Activated naive CD4-positive, alpha-beta T cell treated with anti-CD3 and anti-CD28 coated beads, Interleukin-2, amount 50 U/mL, for 72 hours (primary cell): ENCODE measurements at regions not wholly inside any gene's neighbourhood (a gene's known extent, or its start where the extent isn't known, plus 50 kb on each side); places are given as distances from the start of the nearest gene placed in this dataset.

ENCODE experiments used
- ATAC-seq, 2 donors: fragments of 150-1000 bp; cut with Tn5 transposase; 2 replicates each; pipeline ENCODE4 v1.10.0; 2021; ENCODE audit warnings: mild to moderate bottlenecking in 2 of 2, moderate library complexity in 2 of 2
- DNase-seq, 2 donors: peaks; one replicate each; pipeline ENCODE4 v3.0.0; 2021 to 2022; ENCODE audit warnings: low spot score in 2 of 2
- H3K27ac Mint-ChIP-seq, 2 donors: one replicate each; pipeline ENCODE4 v1.8.0; 2022; ENCODE audit warnings: mild to moderate bottlenecking in 2 of 2, mixed read lengths in 2 of 2
- H3K36me3 Mint-ChIP-seq, 2 donors: one replicate each; pipeline ENCODE4 v1.8.0; 2022; ENCODE audit warnings: mixed read lengths in 2 of 2
- H3K9me3 Mint-ChIP-seq, 2 donors: one replicate each; pipeline ENCODE4 v1.8.0; 2022; ENCODE audit warnings: mixed read lengths in 2 of 2

- no peak for ATAC-seq
- H3K27ac Mint-ChIP-seq = no peak overlapping the region
These were observed 405.8 kb upstream of the ADGRL3 start for GRCh38 chr4:60794372-60794771.

GRCh38 chr4:60799214-60799613 lies 400.9 kb upstream of the ADGRL3 start:
- H3K36me3 Mint-ChIP-seq = no peaks in the 10 kb centered on the region
- ATAC-seq = no peak

More at GRCh38 chr4:60794372-60794771, 405.8 kb upstream of the ADGRL3 start:
- H3K9me3 Mint-ChIP-seq = peaks cover 13 to 16% of the 10 kb centered on the region in 2 donors
- DNase-seq = no peak
- H3K36me3 Mint-ChIP-seq = no peaks in the 10 kb centered on the region

GRCh38 chr4:60800701-60801100 lies 399.4 kb upstream of the ADGRL3 start:
- Mint-ChIP-seq H3K36me3 (no peaks in the 10 kb centered on the region), H3K9me3 (peaks cover 15 to 19% of the 10 kb centered on the region in 2 donors), H3K27ac (no peak overlapping the region)
- ATAC-seq = no peak
- no peak for DNase-seq

More at GRCh38 chr4:60799214-60799613, 400.9 kb upstream of the ADGRL3 start:
- H3K9me3 Mint-ChIP-seq = peaks cover 12 to 15% of the 10 kb centered on the region in 2 donors
- no peak for DNase-seq
- no peak overlapping the region for H3K27ac Mint-ChIP-seq

GRCh38 chr4:60805500-60806313 lies 394.4 kb upstream of the ADGRL3 start:
- no peak for DNase-seq
- H3K27ac Mint-ChIP-seq = no peak overlapping the region
- H3K9me3 Mint-ChIP-seq = peaks cover 21 to 25% of the 10 kb centered on the region in 2 donors

GRCh38 chr4:60808726-60809485 lies 391.2 kb upstream of the ADGRL3 start:
- H3K36me3 Mint-ChIP-seq = no peaks in the 10 kb centered on the region
- H3K27ac Mint-ChIP-seq = no peak overlapping the region
- ATAC-seq = no peak
- DNase-seq = no peak
- peaks cover 21 to 26% of the 10 kb centered on the region in 2 donors for H3K9me3 Mint-ChIP-seq

More at GRCh38 chr4:60805500-60806313, 394.4 kb upstream of the ADGRL3 start:
- H3K36me3 Mint-ChIP-seq = no peaks in the 10 kb centered on the region
- ATAC-seq = no peak

- Mint-ChIP-seq H3K9me3 (peaks cover 21 to 27% of the 10 kb centered on the region in 2 donors), H3K27ac (no peak overlapping the region), H3K36me3 (no peaks in the 10 kb centered on the region)
- ATAC-seq = no peak
- no peak for DNase-seq
These were observed 390.7 kb upstream of the ADGRL3 start for GRCh38 chr4:60809486-60809800.

- DNase-seq = no peak
- no peak for ATAC-seq
- peaks cover 13 to 30% of the 10 kb centered on the region in 2 donors for H3K9me3 Mint-ChIP-seq
- H3K36me3 Mint-ChIP-seq = peaks cover 0 to 8% of the 10 kb centered on the region in 2 donors
- H3K27ac Mint-ChIP-seq = no peak overlapping the region
These were observed 387.3 kb upstream of the ADGRL3 start for GRCh38 chr4:60812811-60813210.

GRCh38 chr4:60814549-60814948 lies 385.6 kb upstream of the ADGRL3 start:
- peaks cover 0 to 8% of the 10 kb centered on the region in 2 donors for H3K36me3 Mint-ChIP-seq
- ATAC-seq (no peak), DNase-seq (no peak)
- no peak overlapping the region for H3K27ac Mint-ChIP-seq
- H3K9me3 Mint-ChIP-seq = peaks cover 26 to 34% of the 10 kb centered on the region in 2 donors

- DNase-seq = no peak
- no peak for ATAC-seq
- Mint-ChIP-seq H3K27ac (no peak overlapping the region), H3K36me3 (peaks cover 0 to 8% of the 10 kb centered on the region in 2 donors), H3K9me3 (peaks cover 25 to 37% of the 10 kb centered on the region in 2 donors)
These were observed 382.5 kb upstream of the ADGRL3 start for GRCh38 chr4:60817609-60818008.

GRCh38 chr4:60822986-60823385 lies 377.1 kb upstream of the ADGRL3 start:
- DNase-seq (no peak), ATAC-seq (no peak)
- H3K36me3 Mint-ChIP-seq = no peaks in the 10 kb centered on the region
- H3K27ac Mint-ChIP-seq = no peak overlapping the region
- H3K9me3 Mint-ChIP-seq = peaks cover 12 to 23% of the 10 kb centered on the region in 2 donors

- H3K36me3 Mint-ChIP-seq = no peaks in the 10 kb centered on the region
- no peak overlapping the region for H3K27ac Mint-ChIP-seq
- ATAC-seq = no peak
- no peak for DNase-seq
- peaks cover 12 to 20% of the 10 kb centered on the region in 2 donors for H3K9me3 Mint-ChIP-seq
These were observed 360.1 kb upstream of the ADGRL3 start for GRCh38 chr4:60840020-60840419.

- no peak for DNase-seq
- no peak for ATAC-seq
- H3K27ac Mint-ChIP-seq = no peak overlapping the region
- H3K36me3 Mint-ChIP-seq = peaks cover 0 to 1% of the 10 kb centered on the region in 2 donors
- peaks cover 10 to 21% of the 10 kb centered on the region in 2 donors for H3K9me3 Mint-ChIP-seq
These were observed 353.4 kb upstream of the ADGRL3 start for GRCh38 chr4:60846678-60847077.

- Mint-ChIP-seq H3K36me3 (peaks cover 0 to 4% of the 10 kb centered on the region in 2 donors), H3K9me3 (peaks cover 18 to 25% of the 10 kb centered on the region in 2 donors), H3K27ac (no peak overlapping the region)
- ATAC-seq (no peak), DNase-seq (no peak)
These were observed 352.5 kb upstream of the ADGRL3 start for GRCh38 chr4:60847614-60848013.

GRCh38 chr4:60857130-60857753 lies 342.9 kb upstream of the ADGRL3 start:
- Mint-ChIP-seq H3K36me3 (no peaks in the 10 kb centered on the region), H3K9me3 (peaks cover 21 to 25% of the 10 kb centered on the region in 2 donors), H3K27ac (no peak overlapping the region)
- DNase-seq (no peak), ATAC-seq (no peak)

GRCh38 chr4:60863442-60863841 lies 336.7 kb upstream of the ADGRL3 start:
- Mint-ChIP-seq H3K27ac (no peak overlapping the region), H3K9me3 (peaks cover 26 to 34% of the 10 kb centered on the region in 2 donors)
- DNase-seq = no peak

GRCh38 chr4:60865273-60865672 lies 334.9 kb upstream of the ADGRL3 start:
- H3K36me3 Mint-ChIP-seq = peaks cover 0 to 5% of the 10 kb centered on the region in 2 donors

More at GRCh38 chr4:60863442-60863841, 336.7 kb upstream of the ADGRL3 start:
- peaks cover 0 to 5% of the 10 kb centered on the region in 2 donors for H3K36me3 Mint-ChIP-seq
- no peak for ATAC-seq

More at GRCh38 chr4:60865273-60865672, 334.9 kb upstream of the ADGRL3 start:
- no peak for DNase-seq
- ATAC-seq = no peak
- Mint-ChIP-seq H3K27ac (no peak overlapping the region), H3K9me3 (peaks cover 28 to 35% of the 10 kb centered on the region in 2 donors)
